ENCODE measurements at regions not wholly inside any gene's neighbourhood (a gene's known extent, or its start where the extent isn't known, plus 50 kb on each side); places are given as distances from the start of the nearest gene placed in this dataset.
"Not testable (repeated sequence)": the region's sequence is repeated elsewhere in the genome, so short reads cannot be mapped to it uniquely, and the experiment has no call there.

GRCh38 chr2:128667391-128667790 lies 348.7 kb upstream of the HS6ST1 start:
- no peak overlapping the region for H3K4me3 ChIP-seq (ENCODE audit: low read depth, low read length)
- no peak for TF ChIP-seq CTCF (IDR thresholded peaks at IDR 0.05; ENCODE audit: insufficient read depth, low read length, missing control alignments)
- DNase-seq (ENCODE audit: low read depth, low spot score): no peak
- CTCF ChIA-PET: no interaction called here
- POLR2A ChIA-PET: no interaction called here

GRCh38 chr2:128668946-128669345 lies 350.3 kb upstream of the HS6ST1 start:
- no peak overlapping the region for H3K4me3 ChIP-seq (ENCODE audit: low read depth, low read length)
- TF ChIP-seq CTCF (IDR thresholded peaks at IDR 0.05; ENCODE audit: insufficient read depth, low read length, missing control alignments): no peak
- DNase-seq (ENCODE audit: low read depth, low spot score): no peak
- POLR2A ChIA-PET: no interaction called here
- CTCF ChIA-PET: no interaction called here

- POLR2A ChIA-PET: no interaction called here
Measured at GRCh38 chr2:128670066-128670465, 351.4 kb upstream of the HS6ST1 start.

GRCh38 chr2:128671981-128672757 lies 353.5 kb upstream of the HS6ST1 start:
- CTCF ChIA-PET; H3K4me3 ChIP-seq (ENCODE audit: low read depth, low read length); DNase-seq (ENCODE audit: low read depth, low spot score); POLR2A ChIA-PET: not testable (repeated sequence)

More at GRCh38 chr2:128670066-128670465, 351.4 kb upstream of the HS6ST1 start:
- CTCF ChIA-PET: interaction anchor here (1.1 to 1.2 kb wide), 2 partner anchors 12 to 349 kb away, joined by 3 to 4 read pairs; no protein-coding TSS in a partner anchor
- H3K4me3 ChIP-seq (ENCODE audit: low read depth, low read length): no peak overlapping the region
- DNase-seq (ENCODE audit: low read depth, low spot score): no peak
- TF ChIP-seq CTCF (IDR thresholded peaks at IDR 0.05; ENCODE audit: insufficient read depth, low read length, missing control alignments): no peak

GRCh38 chr2:128679680-128680079 lies 361.0 kb upstream of the HS6ST1 start:
- POLR2A ChIA-PET; DNase-seq (ENCODE audit: low read depth, low spot score); H3K4me3 ChIP-seq (ENCODE audit: low read depth, low read length); CTCF ChIA-PET: not testable (repeated sequence)

GRCh38 chr2:128681507-128681906 lies 362.8 kb upstream of the HS6ST1 start:
- ChIA-PET CTCF (no interaction called here), POLR2A (no interaction called here)
- no peak for DNase-seq (ENCODE audit: low read depth, low spot score)
- H3K4me3 ChIP-seq (ENCODE audit: low read depth, low read length): no peak overlapping the region
- TF ChIP-seq CTCF (IDR thresholded peaks at IDR 0.05; ENCODE audit: insufficient read depth, low read length, missing control alignments): no peak

- CTCF ChIA-PET: no interaction called here
- TF ChIP-seq CTCF (IDR thresholded peaks at IDR 0.05; ENCODE audit: insufficient read depth, low read length, missing control alignments): no peak
- no peak overlapping the region for H3K4me3 ChIP-seq (ENCODE audit: low read depth, low read length)
- no peak for DNase-seq (ENCODE audit: low read depth, low spot score)
- POLR2A ChIA-PET: no interaction called here
Measured at GRCh38 chr2:128682266-128682665, 363.6 kb upstream of the HS6ST1 start.

Measured in AG04449 (cell line).